Urothelium cell line (cell line): ENCODE measurements at regions not wholly inside any gene's neighbourhood (a gene's known extent, or its start where the extent isn't known, plus 50 kb on each side); places are given as distances from the start of the nearest gene placed in this dataset.

Experiments
- DNase-seq: peaks from one replicate; pipeline ENCODE4 v3.0.0; 2011; ENCODE audit warnings: low spot score, mixed read lengths
- FAIRE-seq: peaks from 2 replicates; lab custom pipeline; 2011; peaks lifted over from hg19 to GRCh38; lab: Jason Lieb, UNC

- FAIRE-seq (no peak), DNase-seq (no peak)
Measured at GRCh38 chr2:8482432-8482831, 199.4 kb upstream of the ID2 start.

- FAIRE-seq (no peak), DNase-seq (no peak)
Measured at GRCh38 chr2:8484502-8485283, 197.2 kb upstream of the ID2 start.

DNA sequence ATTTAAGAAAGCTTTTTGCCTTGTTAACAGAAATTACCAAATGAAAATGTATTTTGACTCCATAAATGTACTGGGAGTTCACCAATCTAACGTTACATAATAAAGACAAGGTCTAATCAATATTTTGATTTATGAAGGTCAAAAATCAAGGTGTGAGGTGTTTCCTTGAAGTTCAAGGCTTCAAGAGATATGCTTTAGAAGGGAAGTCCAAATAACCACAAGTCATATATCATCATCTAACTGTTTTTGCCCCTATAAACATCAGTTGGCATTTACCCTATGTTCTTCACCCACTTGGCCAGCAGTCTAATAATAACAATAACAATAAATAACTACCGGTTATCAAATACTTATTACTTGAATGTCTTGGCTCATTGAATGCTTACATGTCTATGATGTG lies 196.1 kb upstream of the ID2 start:
- DNase-seq (no peak), FAIRE-seq (no peak)

DNA sequence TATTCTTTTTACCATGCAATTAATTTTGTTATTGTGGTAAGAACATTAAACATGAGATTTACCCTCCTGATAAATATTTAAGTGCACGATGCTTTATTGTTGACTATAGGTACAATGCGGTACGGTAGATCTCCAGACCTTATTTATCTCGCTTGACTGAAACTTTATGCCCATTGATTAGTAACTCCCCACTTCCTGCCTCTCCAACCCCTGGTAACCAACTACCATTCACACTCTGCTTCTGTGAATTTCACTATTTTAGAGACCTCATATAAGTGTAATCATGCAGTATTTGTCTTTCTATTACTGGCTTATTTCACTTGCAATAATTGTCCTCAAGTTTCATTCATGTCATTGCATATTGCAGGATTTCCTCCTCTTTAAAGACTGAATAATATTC lies 195.7 kb upstream of the ID2 start:
- FAIRE-seq (no peak), DNase-seq (no peak)

GRCh38 chr2:8487461-8487932 lies 194.4 kb upstream of the ID2 start:
- no peak for FAIRE-seq
- no peak for DNase-seq

GRCh38 chr2:8488001-8488738 lies 193.7 kb upstream of the ID2 start:
- no peak for DNase-seq

GRCh38 chr2:8489221-8489620 lies 192.6 kb upstream of the ID2 start:
- DNase-seq = no peak
- FAIRE-seq = no peak

More at GRCh38 chr2:8488001-8488738, 193.7 kb upstream of the ID2 start:
- no peak for FAIRE-seq

GRCh38 chr2:8489751-8490150 lies 192.1 kb upstream of the ID2 start:
- no peak for FAIRE-seq
- DNase-seq = no peak

DNA sequence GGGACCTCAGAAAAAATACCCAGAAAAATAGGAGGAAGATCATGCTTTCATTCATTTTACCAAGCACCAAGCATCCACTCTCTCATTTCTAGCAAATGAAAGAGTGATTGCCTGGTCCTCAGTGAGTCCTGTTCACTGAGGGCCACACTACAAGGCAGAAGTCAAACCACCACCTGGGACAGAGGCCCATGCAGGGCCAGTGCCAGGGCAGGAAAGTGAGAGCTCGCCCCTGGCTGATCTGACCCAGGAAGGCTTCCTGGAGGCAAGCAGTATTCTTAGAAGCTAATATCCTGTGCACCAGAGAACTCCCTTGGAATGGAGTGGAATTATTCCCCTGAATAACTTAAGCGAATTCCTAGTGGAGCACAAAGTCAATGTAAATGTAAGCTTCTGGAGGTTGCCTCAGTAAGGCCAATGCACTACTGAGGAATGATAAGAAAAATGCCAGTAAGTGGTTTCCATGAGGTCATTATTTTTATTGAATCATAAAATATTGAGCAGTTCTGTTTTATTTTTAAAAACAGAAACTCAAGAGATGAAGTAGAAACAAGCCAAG lies 191.6 kb upstream of the ID2 start:
- DNase-seq = no peak
- FAIRE-seq = no peak

DNA sequence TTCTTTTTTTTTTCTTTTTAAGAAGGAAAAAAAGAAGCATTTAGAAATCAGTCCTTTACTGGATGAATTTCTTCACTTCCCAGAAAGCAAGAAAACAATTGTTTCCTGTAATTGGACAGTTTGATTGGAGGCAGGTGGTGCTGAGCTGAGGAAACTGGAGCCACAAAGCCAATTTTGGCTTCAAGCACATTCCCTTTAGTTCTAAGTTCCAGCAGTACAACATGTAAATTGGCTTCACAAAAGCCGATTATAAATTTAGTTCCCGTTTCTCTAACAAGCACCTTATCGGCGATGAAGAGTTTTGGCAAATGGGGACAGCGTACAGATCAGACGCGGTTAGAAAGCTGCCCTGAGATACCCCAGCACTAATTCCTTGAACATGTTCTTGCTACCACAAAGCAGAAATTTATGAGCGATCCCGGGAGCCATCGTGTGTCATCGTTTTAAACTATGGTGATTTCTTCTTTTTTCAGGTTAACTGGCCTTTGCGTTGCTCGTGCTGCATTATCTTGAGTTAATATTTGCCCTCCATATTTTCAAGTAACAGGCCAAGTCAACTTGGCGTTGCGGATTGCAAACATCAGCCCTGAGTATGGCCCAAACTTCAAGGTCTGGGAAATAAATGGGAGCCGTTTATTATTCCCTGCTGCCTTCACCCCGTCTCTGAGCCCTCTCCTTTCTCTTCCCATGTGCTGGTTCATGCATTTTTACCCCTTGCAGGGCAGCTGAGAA lies 190.4 kb upstream of the ID2 start:
- DNase-seq = no peak
- no peak for FAIRE-seq

DNA sequence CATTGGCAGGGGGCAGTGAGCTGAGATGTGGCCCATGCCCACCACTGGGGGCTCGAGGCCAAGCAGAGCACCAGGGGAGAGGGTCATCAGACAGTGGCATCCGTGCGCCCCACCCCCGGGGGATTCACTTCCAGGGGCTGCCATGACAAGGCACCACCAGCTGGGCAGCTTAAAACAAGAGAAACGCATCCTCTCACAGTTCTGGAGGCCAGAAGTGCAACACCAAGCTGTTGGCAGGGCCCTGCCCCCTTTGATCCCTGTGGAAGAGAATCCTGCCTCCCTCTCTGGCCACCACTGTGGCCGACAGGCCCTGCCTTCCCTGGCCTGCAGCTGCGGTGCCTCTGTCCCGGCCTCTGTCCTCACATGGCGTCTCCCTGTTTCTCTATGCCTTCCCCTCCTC lies 187.7 kb upstream of the ID2 start:
- DNase-seq (no peak), FAIRE-seq (no peak)

DNA sequence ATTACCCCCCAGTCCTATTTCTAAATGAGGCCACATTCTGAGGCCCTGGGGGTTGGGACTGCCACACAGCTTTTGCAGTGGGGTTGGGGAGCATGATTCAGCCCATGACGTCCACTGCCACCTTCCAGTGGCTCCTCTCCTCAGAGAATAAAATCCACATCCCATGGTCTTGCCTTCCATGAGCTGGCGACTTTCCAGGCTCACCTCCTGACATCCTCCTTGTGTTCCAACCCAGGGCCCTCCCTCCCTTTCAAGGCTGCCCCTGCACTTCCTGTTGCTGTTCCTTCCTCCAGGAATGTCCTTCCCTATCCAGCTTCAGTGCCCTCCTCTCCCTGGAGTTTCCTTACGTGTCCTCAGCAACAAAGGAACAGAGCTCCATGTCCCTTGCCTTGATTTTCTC lies 187.3 kb upstream of the ID2 start:
- FAIRE-seq = no peak
- peak; percentile 25 for DNase-seq

DNA sequence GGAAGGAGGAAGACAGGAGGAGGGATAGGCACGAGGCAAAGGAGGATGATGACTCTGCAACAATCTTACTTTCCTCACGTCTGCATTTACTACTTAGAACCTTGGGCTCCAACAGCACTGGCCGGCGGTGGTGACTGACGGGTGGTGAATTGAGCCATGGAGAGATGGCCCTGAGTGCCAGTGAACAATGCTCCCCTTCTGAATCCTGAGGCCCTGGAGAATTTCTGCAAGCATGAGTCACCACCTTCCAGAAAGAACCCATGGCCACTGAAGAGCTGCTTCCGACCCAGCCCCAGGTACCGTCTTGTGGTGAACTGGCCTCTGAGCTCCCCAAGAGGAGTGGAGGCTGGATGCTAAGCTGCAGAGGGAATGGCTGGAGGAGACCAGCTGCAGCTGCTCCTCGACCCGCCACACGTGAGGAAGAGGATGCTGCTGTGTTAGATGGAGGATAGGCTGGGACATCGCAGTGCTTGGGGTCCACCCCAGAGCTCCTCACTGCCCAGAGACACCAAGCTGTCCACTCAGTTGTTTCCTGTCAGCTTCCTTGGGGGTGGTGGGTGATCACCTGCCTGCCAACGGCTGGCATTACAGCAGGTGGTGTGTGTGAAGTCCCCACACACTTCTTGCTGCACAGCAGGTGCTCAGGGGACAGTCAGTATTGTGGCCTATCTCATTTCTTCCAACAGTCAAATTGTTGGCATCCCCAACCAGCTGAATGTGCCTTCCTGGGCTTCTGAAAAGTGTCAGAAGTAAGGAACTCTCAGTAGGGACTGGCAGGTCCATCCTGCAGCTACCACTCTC lies 186.5 kb upstream of the ID2 start:
- DNase-seq (peak; percentile 32), FAIRE-seq (no peak)

DNA sequence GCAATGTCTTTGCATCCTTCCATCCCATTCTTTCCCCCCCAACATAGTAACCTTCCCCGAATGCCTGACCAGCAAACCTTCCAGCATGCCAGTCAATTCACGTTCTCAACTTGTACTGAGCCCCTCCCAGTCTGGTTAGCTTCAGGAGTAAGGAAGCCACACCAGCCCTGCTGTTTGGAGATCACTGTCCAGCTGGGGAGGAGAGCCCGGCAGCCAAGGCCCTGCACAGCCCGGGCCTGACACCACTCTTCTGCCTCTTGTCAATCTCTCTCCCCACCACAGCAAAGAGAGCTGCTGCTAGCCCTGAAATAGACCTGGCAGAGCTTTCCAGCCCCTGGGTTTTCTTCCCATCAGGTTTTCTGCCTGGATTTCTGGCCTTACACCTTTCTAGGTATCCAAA lies 185.8 kb upstream of the ID2 start:
- FAIRE-seq = no peak

GRCh38 chr2:8496617-8497016 lies 185.2 kb upstream of the ID2 start:
- DNase-seq (no peak), FAIRE-seq (no peak)

More for the DNA sequence above, 185.8 kb upstream of the ID2 start:
- no peak for DNase-seq

GRCh38 chr2:8498994-8499393 lies 182.9 kb upstream of the ID2 start:
- DNase-seq (no peak), FAIRE-seq (no peak)

DNA sequence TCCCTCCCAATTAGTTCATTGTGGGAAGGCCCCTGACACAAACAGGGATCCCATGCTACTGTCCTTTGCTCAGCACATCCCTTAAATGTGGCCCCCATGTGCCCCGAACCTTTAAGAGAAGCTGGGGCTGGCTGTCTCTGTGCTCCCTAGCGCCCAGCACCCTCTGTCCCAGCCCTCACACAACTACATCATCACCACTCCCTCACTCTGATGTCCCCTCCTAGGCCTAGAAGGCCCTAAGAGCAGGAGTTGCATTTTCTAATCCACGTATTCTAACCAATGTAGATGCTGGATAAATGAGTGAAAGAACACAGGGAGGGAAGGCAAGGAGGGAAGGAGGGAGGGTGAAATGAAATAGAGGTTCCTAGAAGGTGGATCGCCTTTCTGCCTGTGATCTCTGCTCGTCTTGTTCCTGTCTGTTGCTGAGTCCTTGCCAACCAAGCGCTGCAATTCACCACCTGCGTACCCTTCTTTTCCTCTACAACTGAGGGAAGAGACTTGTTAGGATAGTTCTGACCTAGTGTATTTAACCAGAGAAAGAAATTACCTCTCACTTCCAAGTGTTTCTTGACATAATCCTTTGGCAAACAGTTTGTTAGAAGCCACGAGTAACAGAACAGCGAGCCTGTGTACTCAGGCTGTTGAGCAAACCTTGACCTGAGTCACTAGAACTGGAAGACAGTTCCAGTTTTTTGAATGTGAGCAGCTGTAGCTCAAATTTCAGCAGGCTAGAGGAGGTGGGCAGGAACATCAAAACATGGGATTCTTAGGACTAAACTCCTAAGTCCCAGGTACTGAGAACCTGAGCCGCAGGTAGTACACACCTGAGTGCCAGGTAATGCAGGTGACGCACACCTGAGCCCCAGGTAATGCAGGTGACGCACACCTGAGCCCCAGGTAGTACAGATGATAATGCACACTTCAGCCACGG lies 181.5 kb upstream of the ID2 start:
- DNase-seq (no peak), FAIRE-seq (no peak)

- no peak for DNase-seq
- no peak for FAIRE-seq
Measured at GRCh38 chr2:8501061-8501720, 180.7 kb upstream of the ID2 start.

GRCh38 chr2:8502316-8502715 lies 179.5 kb upstream of the ID2 start:
- FAIRE-seq (no peak), DNase-seq (no peak)
